Muscle layer of colon (tissue), 2 donors: ENCODE measurements at regions not wholly inside any gene's neighbourhood (a gene's known extent, or its start where the extent isn't known, plus 50 kb on each side); places are given as distances from the start of the nearest gene placed in this dataset.

ENCODE experiments used
- H3K27ac ChIP-seq: one replicate; pipeline ENCODE4 v1.7.0; 2013; ENCODE audit warnings: low read depth, mild to moderate bottlenecking, low read length, moderate library complexity
- H3K27me3 ChIP-seq, 2 donors: one replicate each; pipeline ENCODE4 v1.7.0; 2013; ENCODE audit warnings: low read length in 2 of 2, mild to moderate bottlenecking in 2 of 2; ENCODE audit not compliant: insufficient read depth in 2 of 2, control insufficient read depth in 1 of 2
- H3K36me3 ChIP-seq: one replicate; pipeline ENCODE4 v1.7.0; 2013; ENCODE audit warnings: mild to moderate bottlenecking, low read length; ENCODE audit not compliant: insufficient read depth
- H3K4me1 ChIP-seq: one replicate; pipeline ENCODE4 v1.7.0; 2013; ENCODE audit warnings: mild to moderate bottlenecking, low read length; ENCODE audit not compliant: insufficient read depth
- H3K4me3 ChIP-seq, 2 donors: one replicate each; pipeline ENCODE4 v1.7.0; 2013; ENCODE audit warnings: low read length in 2 of 2, low read depth in 1 of 2, mild to moderate bottlenecking in 1 of 2, moderate library complexity in 1 of 2
- H3K9ac ChIP-seq: one replicate; pipeline ENCODE4 v1.7.0; 2013; ENCODE audit warnings: low read length
- H3K9me3 ChIP-seq: one replicate; pipeline ENCODE4 v1.7.0; 2013; ENCODE audit warnings: mild to moderate bottlenecking, low read length
- donor health status: abdominal sarcoma.
- donor health status: Adenocarcinoma of cecum.

GRCh38 chr7:18292584-18292983, 203.0 kb upstream of the HDAC9 start:
- Histone ChIP-seq H3K9me3 (no peaks in the 10 kb centered on the region), H3K27ac (no peak overlapping the region), H3K27me3 (no peaks in the 10 kb centered on the region), H3K4me1 (peaks cover 7% of the 10 kb centered on the region), H3K36me3 (no peaks in the 10 kb centered on the region), H3K4me3 (peak overlapping the region in 1 of 2 donors; percentile 11), H3K9ac (no peak overlapping the region)

GRCh38 chr7:18293759-18294158, 201.8 kb upstream of the HDAC9 start:
- Histone ChIP-seq H3K27me3 (no peaks in the 10 kb centered on the region), H3K9me3 (no peaks in the 10 kb centered on the region), H3K9ac (no peak overlapping the region), H3K27ac (no peak overlapping the region), H3K4me3 (no peak overlapping the region), H3K4me1 (peaks cover 7% of the 10 kb centered on the region), H3K36me3 (no peaks in the 10 kb centered on the region)

- Histone ChIP-seq H3K27ac (no peak overlapping the region), H3K36me3 (no peaks in the 10 kb centered on the region), H3K4me1 (peaks cover 7% of the 10 kb centered on the region), H3K27me3 (no peaks in the 10 kb centered on the region), H3K9me3 (no peaks in the 10 kb centered on the region), H3K4me3 (no peak overlapping the region), H3K9ac (no peak overlapping the region)
These were observed 201.1 kb upstream of the HDAC9 start for GRCh38 chr7:18294411-18294810.

- Histone ChIP-seq H3K27ac (no peak overlapping the region), H3K36me3 (no peaks in the 10 kb centered on the region), H3K9ac (no peak overlapping the region), H3K4me3 (no peak overlapping the region), H3K27me3 (no peaks in the 10 kb centered on the region), H3K9me3 (no peaks in the 10 kb centered on the region), H3K4me1 (peaks cover 7% of the 10 kb centered on the region)
These were observed 199.6 kb upstream of the HDAC9 start for GRCh38 chr7:18295781-18296423.

- H3K36me3 ChIP-seq = no peaks in the 10 kb centered on the region
- H3K27ac ChIP-seq = no peak overlapping the region
- H3K9ac ChIP-seq = no peak overlapping the region
- H3K4me1 ChIP-seq = no peaks in the 10 kb centered on the region
- no peak overlapping the region for H3K4me3 ChIP-seq
- no peaks in the 10 kb centered on the region for H3K27me3 ChIP-seq
- no peaks in the 10 kb centered on the region for H3K9me3 ChIP-seq
These were observed 193.5 kb upstream of the HDAC9 start for GRCh38 chr7:18302097-18302496.

- peaks cover 7% of the 10 kb centered on the region for H3K4me1 ChIP-seq
- H3K4me3 ChIP-seq = no peak overlapping the region
- H3K27ac ChIP-seq = no peak overlapping the region
- no peaks in the 10 kb centered on the region for H3K9me3 ChIP-seq
- H3K9ac ChIP-seq = no peak overlapping the region
- no peaks in the 10 kb centered on the region for H3K27me3 ChIP-seq
- no peaks in the 10 kb centered on the region for H3K36me3 ChIP-seq
These were observed 189.7 kb upstream of the HDAC9 start for GRCh38 chr7:18305866-18306265.

- H3K9me3 ChIP-seq = no peaks in the 10 kb centered on the region
- H3K27ac ChIP-seq = no peak overlapping the region
- peaks cover 7% of the 10 kb centered on the region for H3K4me1 ChIP-seq
- H3K9ac ChIP-seq = no peak overlapping the region
- H3K36me3 ChIP-seq = no peaks in the 10 kb centered on the region
- H3K27me3 ChIP-seq = no peaks in the 10 kb centered on the region
- H3K4me3 ChIP-seq = no peak overlapping the region
These were observed 188.9 kb upstream of the HDAC9 start for GRCh38 chr7:18306696-18307095.

- no peaks in the 10 kb centered on the region for H3K9me3 ChIP-seq
- no peaks in the 10 kb centered on the region for H3K36me3 ChIP-seq
- H3K4me1 ChIP-seq = peaks cover 7% of the 10 kb centered on the region
- H3K9ac ChIP-seq = no peak overlapping the region
- H3K27me3 ChIP-seq = no peaks in the 10 kb centered on the region
- no peak overlapping the region for H3K4me3 ChIP-seq
- no peak overlapping the region for H3K27ac ChIP-seq
These were observed 186.6 kb upstream of the HDAC9 start for GRCh38 chr7:18308938-18309337.

GRCh38 chr7:18312482-18312881, 183.1 kb upstream of the HDAC9 start:
- Histone ChIP-seq H3K9ac (no peak overlapping the region), H3K36me3 (no peaks in the 10 kb centered on the region), H3K4me3 (no peak overlapping the region), H3K9me3 (no peaks in the 10 kb centered on the region), H3K4me1 (peaks cover 7% of the 10 kb centered on the region), H3K27me3 (no peaks in the 10 kb centered on the region), H3K27ac (no peak overlapping the region)

GRCh38 chr7:18313965-18314364, 181.6 kb upstream of the HDAC9 start:
- Histone ChIP-seq H3K27me3 (no peaks in the 10 kb centered on the region), H3K9me3 (no peaks in the 10 kb centered on the region), H3K4me3 (no peak overlapping the region), H3K36me3 (no peaks in the 10 kb centered on the region), H3K9ac (no peak overlapping the region), H3K4me1 (peaks cover 11% of the 10 kb centered on the region), H3K27ac (no peak overlapping the region)

- H3K4me1 ChIP-seq = peaks cover 6% of the 10 kb centered on the region
- H3K9me3 ChIP-seq = no peaks in the 10 kb centered on the region
- no peak overlapping the region for H3K4me3 ChIP-seq
- H3K36me3 ChIP-seq = no peaks in the 10 kb centered on the region
- H3K27ac ChIP-seq = no peak overlapping the region
- H3K27me3 ChIP-seq = no peaks in the 10 kb centered on the region
- no peak overlapping the region for H3K9ac ChIP-seq
These were observed 180.3 kb upstream of the HDAC9 start for GRCh38 chr7:18315241-18315640.

- Histone ChIP-seq H3K4me3 (no peak overlapping the region), H3K36me3 (no peaks in the 10 kb centered on the region), H3K4me1 (peaks cover 6% of the 10 kb centered on the region), H3K27me3 (no peaks in the 10 kb centered on the region), H3K9me3 (no peaks in the 10 kb centered on the region), H3K9ac (no peak overlapping the region), H3K27ac (no peak overlapping the region)
These were observed 177.6 kb upstream of the HDAC9 start for GRCh38 chr7:18317941-18318340.
